Muscle layer of duodenum (tissue), 2 donors: ENCODE measurements at regions not wholly inside any gene's neighbourhood (a gene's known extent, or its start where the extent isn't known, plus 50 kb on each side); places are given as distances from the start of the nearest gene placed in this dataset.

Source experiments
- H3K27ac ChIP-seq: one replicate; pipeline ENCODE4 v1.7.0; 2013; ENCODE audit warnings: mild to moderate bottlenecking, low read length
- H3K27me3 ChIP-seq: one replicate; pipeline ENCODE4 v1.7.0; 2013; ENCODE audit warnings: low read depth, mild to moderate bottlenecking, control low read depth, low read length
- H3K36me3 ChIP-seq, 2 donors: one replicate each; pipeline ENCODE4 v1.7.0; 2013; ENCODE audit warnings: low read length in 2 of 2, control low read depth in 1 of 2, mild to moderate bottlenecking in 1 of 2; ENCODE audit not compliant: insufficient read depth in 2 of 2, control insufficient read depth in 1 of 2
- H3K4me1 ChIP-seq, 2 donors: one replicate each; pipeline ENCODE4 v1.7.0; 2013; ENCODE audit warnings: low read length in 2 of 2, mild to moderate bottlenecking in 2 of 2, control low read depth in 1 of 2, moderate library complexity in 1 of 2; ENCODE audit not compliant: insufficient read depth in 2 of 2, control insufficient read depth in 1 of 2
- H3K4me3 ChIP-seq, 2 donors: one replicate each; pipeline ENCODE4 v1.7.0; 2013; ENCODE audit warnings: low read length in 2 of 2, low read depth in 1 of 2, mild to moderate bottlenecking in 1 of 2
- H3K9me3 ChIP-seq, 2 donors: one replicate each; pipeline ENCODE4 v1.7.0; 2013; ENCODE audit warnings: low read length in 2 of 2, control low read depth in 1 of 2, mild to moderate bottlenecking in 1 of 2; ENCODE audit not compliant: control insufficient read depth in 1 of 2
- donor health status: healthy.

DNA sequence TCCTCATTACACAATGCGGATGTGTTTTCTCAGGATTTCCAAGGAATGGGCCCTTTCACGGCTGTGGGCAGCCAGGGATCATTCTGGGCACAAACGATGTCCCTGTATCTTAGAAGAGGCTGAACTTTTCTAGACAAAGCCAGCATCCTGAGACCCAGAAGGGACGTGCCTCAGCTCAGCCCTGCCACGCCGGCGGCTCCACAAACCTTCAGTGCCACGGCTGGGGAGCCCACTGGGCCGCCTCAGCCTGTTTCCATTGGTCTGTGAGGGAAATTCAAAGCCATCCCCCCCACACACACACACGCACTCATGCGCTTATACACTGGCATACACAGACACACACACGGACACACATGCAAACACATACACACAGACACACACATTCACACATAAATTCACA, 344.9 kb upstream of the MKI67 start:
- H3K36me3 ChIP-seq: no peaks in the 10 kb centered on the region
- H3K4me1 ChIP-seq: no peaks in the 10 kb centered on the region
- H3K27me3 ChIP-seq: no peaks in the 10 kb centered on the region
- no peak overlapping the region for H3K4me3 ChIP-seq
- no peak overlapping the region for H3K27ac ChIP-seq
- no peaks in the 10 kb centered on the region for H3K9me3 ChIP-seq

DNA sequence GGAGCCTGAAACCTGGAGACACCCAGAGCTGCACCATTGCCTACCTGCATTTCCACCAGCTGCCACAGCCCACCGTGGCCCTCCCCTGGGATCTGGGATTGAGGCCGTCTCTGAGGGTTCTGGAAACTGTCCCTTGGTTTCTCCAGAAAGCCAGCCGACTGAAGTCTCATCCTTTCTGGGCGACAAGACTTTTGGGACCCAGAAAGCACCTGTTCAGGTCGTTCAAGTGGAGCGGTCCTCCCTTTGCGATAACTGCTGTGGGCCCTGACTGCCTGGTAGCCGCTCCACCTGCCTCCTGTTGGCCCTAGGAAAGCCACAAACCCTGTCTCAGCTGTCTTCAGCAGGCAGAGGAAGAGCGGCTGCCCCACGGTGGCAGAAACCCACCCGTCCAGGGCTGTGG, 346.0 kb upstream of the MKI67 start:
- H3K36me3 ChIP-seq: no peaks in the 10 kb centered on the region
- H3K4me3 ChIP-seq: no peak overlapping the region
- H3K9me3 ChIP-seq: no peaks in the 10 kb centered on the region
- no peaks in the 10 kb centered on the region for H3K4me1 ChIP-seq
- H3K27me3 ChIP-seq: no peaks in the 10 kb centered on the region
- H3K27ac ChIP-seq: no peak overlapping the region

DNA sequence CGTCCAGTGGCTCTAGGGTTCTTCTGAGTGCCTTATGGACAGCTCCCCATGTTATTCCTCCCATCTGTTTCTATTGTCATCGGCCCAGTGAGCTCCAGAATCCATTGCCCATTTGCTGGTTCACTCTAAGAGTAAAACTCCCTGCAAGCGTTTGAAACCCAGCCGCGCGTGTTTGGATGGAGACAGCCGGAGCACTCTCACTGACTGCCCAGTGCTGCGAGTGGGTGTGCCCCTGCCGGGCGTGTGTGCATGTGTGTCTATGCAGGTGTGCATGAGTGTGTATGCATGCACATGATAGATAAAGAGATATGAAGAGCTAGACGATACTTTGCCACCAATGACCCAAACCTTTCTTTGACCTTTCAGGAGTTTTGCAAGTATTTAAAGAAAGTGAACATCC, 347.2 kb upstream of the MKI67 start:
- Histone ChIP-seq H3K4me1 (no peaks in the 10 kb centered on the region), H3K27me3 (no peaks in the 10 kb centered on the region), H3K4me3 (no peak overlapping the region), H3K36me3 (no peaks in the 10 kb centered on the region), H3K9me3 (no peaks in the 10 kb centered on the region), H3K27ac (no peak overlapping the region)

DNA sequence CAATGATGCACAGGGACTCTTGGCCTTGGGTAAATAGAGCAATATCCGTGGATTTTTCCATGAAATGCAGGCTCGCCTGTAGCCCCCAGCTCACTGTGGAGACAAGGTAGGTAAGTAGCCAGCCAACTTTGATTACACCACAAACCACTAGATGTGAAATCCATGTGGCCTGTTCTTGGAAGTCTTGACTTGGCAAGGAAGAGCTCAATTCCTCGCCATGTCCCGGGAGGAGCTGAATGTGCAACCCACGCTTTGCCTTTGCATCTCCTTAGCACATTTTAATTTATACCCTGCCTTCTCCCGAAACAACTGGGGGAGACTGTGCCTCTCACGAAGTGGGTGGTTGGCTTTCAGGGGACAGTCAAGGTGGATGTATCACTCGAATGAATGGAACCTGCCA, 347.7 kb upstream of the MKI67 start:
- Histone ChIP-seq H3K4me1 (no peaks in the 10 kb centered on the region), H3K27ac (no peak overlapping the region), H3K36me3 (no peaks in the 10 kb centered on the region), H3K4me3 (no peak overlapping the region), H3K9me3 (no peaks in the 10 kb centered on the region), H3K27me3 (no peaks in the 10 kb centered on the region)

DNA sequence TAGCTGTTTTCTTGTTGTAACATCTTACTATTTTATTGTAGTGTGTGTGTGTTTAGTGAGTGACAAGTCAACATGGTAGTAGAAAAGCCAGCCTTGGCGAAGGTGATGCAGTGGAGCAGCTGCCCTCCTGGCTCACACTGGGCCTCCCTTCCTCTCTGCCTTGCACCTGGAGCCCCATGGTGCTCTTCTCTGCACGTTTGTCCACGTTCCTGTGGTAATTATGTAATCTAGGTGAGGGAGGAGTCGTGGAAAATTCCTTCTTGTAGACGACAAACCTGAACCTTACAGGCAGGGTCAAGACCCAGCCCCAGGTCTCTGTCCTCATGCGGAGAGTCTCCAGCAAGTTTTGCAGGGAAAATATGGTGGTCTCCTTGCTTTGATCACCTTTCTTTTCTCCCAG, 348.3 kb upstream of the MKI67 start:
- H3K27me3 ChIP-seq: no peaks in the 10 kb centered on the region
- H3K4me3 ChIP-seq: no peak overlapping the region
- no peak overlapping the region for H3K27ac ChIP-seq
- H3K36me3 ChIP-seq: no peaks in the 10 kb centered on the region
- H3K9me3 ChIP-seq: no peaks in the 10 kb centered on the region
- no peaks in the 10 kb centered on the region for H3K4me1 ChIP-seq

DNA sequence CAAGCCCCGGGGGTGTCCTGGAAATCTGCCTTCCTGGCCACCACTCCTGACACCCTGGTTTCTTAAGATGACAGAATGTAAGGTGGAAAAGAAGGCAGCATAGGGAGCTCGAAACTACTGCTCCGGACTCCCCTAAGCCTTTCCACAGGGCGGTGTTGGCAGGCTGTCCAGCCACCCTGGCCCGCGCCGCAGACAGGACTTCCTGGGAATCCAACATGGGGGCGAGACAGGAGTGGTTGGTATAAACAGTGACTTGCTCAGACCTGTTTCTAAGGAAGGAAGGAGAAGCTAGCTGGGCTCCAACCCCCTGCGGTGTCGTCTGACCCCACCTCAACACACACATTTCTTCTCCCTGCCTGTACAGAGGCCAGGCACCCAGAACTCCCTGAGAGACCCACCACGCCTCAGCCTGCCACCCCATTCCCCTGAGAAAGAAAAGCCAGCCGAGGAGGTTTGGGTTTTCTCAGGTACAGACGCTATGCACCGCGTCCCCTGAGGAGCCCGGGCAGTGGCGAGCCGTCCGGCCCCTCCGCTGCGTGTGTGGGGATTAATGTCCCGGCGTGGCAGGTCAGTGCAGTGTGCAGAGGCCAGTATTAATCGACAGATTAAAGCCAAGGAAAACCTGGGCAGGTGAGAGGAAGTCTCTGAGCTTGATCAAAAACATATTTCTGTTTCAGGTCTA, 349.6 kb upstream of the MKI67 start:
- no peak overlapping the region for H3K4me3 ChIP-seq
- no peaks in the 10 kb centered on the region for H3K4me1 ChIP-seq
- no peaks in the 10 kb centered on the region for H3K27me3 ChIP-seq
- no peaks in the 10 kb centered on the region for H3K36me3 ChIP-seq
- no peaks in the 10 kb centered on the region for H3K9me3 ChIP-seq
- H3K27ac ChIP-seq: no peak overlapping the region

DNA sequence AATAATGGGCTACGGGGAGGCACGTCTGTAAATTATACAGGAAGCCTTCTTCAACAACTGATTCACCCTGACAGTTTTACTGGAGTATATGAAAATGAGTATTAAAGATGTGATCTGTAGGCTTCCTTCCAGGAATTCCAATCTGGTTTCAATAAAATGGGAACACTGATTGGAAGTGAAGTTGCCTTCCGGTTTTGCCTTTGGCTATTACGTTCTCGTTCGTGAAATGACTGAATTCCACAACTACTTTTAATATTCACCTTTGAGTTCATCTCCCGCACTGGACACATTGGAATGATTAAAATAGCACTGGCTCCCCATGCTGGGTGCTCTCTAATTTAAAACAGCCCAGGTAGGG, 350.1 kb upstream of the MKI67 start:
- no peak overlapping the region for H3K4me3 ChIP-seq
- no peak overlapping the region for H3K27ac ChIP-seq
- H3K36me3 ChIP-seq: no peaks in the 10 kb centered on the region
- H3K9me3 ChIP-seq: no peaks in the 10 kb centered on the region
- no peaks in the 10 kb centered on the region for H3K4me1 ChIP-seq
- H3K27me3 ChIP-seq: no peaks in the 10 kb centered on the region

DNA sequence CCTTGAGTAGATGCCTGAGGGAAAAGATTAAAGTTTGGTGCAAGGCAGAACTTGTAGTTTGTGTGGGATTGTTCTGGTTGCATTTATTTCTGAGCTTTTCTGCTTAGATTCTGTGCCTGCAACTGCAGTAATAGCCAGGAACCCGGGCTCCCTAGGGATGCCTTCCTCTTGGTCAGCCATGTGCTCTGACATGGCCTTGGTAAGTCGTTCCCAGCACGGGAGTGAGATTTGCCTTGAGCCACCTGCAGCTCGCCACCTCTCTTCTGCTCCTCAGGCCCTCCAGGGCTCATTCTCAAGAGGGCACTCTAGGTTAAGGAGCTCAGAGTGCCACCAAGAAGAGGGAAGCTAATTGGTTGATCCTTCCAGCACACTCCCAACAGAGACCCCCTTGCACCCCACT, 350.6 kb upstream of the MKI67 start:
- Histone ChIP-seq H3K4me1 (no peaks in the 10 kb centered on the region), H3K4me3 (no peak overlapping the region), H3K27me3 (no peaks in the 10 kb centered on the region), H3K36me3 (no peaks in the 10 kb centered on the region), H3K27ac (no peak overlapping the region), H3K9me3 (no peaks in the 10 kb centered on the region)

DNA sequence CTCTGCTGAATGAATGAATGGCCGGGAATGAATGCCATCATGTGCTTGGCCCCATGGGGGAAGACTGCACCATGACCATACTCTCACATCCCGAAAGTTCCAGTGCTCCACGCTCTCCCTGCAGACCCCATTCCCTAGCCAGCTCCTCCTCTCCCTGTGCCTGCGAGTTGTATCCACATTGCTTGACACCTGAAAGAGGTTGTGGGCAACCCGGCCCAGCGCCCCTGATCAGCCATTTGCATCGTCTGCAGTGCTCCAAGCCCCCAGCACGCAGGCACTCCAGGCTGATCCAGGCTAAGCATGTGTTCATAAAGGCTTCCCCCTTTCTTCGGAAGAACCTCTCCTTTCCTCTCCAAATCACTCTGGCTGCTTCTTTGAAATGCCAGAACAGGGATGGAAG, 354.4 kb upstream of the MKI67 start:
- no peaks in the 10 kb centered on the region for H3K27me3 ChIP-seq
- H3K4me3 ChIP-seq: no peak overlapping the region
- no peaks in the 10 kb centered on the region for H3K36me3 ChIP-seq
- no peak overlapping the region for H3K27ac ChIP-seq
- H3K4me1 ChIP-seq: no peaks in the 10 kb centered on the region
- peaks cover 0 to 5% of the 10 kb centered on the region in 2 donors for H3K9me3 ChIP-seq

DNA sequence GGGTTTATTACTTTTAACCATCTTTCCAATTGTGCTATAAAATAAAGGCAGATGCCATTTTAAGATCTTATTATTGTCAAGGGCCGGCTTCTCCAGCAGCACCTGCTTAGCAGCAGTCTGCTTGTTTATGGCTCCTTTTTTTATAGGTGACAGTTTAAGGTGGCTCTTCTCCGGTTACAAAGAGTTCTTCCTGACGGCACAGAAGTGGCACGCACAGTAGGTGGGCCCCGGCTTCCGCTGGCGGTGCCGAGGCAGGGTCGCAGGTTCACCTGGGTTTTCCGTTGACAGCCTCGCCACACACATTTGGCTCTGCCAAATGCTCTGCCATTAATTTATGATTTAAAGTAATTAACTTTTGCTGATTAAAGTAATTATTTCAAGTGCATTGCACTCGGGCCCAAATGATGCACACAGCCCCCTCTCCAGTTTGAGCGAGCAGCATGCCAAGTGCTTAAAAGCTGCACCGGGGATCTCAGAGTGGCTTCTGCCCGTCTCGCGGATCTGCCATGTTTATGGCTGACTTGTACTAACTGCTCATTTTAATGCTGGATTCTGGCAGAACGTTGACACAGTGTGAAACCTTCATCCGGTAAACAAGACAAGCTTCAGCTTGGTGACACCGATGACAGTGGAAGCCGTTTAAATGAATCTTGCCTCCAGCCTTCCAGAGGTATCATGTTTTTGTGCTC, 355.1 kb upstream of the MKI67 start:
- no peaks in the 10 kb centered on the region for H3K4me1 ChIP-seq
- H3K27ac ChIP-seq: no peak overlapping the region
- H3K9me3 ChIP-seq: peaks cover 0 to 5% of the 10 kb centered on the region in 2 donors
- H3K4me3 ChIP-seq: no peak overlapping the region
- no peaks in the 10 kb centered on the region for H3K27me3 ChIP-seq
- no peaks in the 10 kb centered on the region for H3K36me3 ChIP-seq

DNA sequence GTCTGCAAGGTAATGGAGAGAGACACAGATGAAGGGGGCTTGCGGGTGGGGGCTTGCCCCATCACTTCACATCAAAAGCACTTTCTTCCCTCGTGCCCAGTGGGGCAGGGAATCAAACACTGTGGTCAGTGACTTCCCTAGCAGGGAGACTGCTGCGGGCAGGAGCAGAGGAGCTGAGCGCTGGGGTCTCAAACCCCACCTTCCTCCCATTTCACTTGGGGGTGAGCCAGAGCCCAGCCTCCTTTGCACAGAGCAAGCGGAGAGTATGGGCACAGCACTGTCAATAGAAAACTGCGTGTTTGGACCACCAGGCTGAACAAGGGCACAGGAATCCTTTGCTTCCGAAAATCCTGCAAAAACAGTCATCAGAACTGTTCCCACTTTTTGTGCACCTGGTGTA, 355.8 kb upstream of the MKI67 start:
- Histone ChIP-seq H3K36me3 (no peaks in the 10 kb centered on the region), H3K27ac (no peak overlapping the region), H3K27me3 (no peaks in the 10 kb centered on the region), H3K4me1 (no peaks in the 10 kb centered on the region), H3K4me3 (no peak overlapping the region), H3K9me3 (peaks cover 0 to 5% of the 10 kb centered on the region in 2 donors)

DNA sequence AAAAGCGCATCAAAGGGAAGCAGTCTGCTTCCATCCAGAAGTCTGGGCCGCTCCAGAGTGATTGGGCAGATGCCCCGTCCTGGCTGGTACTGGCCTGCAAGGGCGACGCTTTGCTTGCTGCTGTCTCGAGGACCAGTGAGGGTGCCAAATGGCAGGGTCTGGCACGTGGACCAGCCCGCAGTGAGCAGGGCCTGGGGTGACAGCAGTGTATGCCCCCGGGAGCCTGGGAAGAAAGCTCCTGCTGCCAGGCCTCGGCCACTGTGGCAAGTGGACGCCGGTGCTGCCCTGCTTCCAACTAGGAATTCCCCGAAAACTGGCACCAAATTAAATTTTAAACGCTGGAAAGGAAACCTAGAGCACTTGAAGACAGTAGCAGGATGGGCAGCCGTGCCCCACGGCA, 357.0 kb upstream of the MKI67 start:
- Histone ChIP-seq H3K27ac (no peak overlapping the region), H3K36me3 (no peaks in the 10 kb centered on the region), H3K27me3 (no peaks in the 10 kb centered on the region), H3K4me3 (no peak overlapping the region), H3K9me3 (peaks cover 0 to 5% of the 10 kb centered on the region in 2 donors), H3K4me1 (no peaks in the 10 kb centered on the region)
